NCI-H460 (cell line): ENCODE measurements at regions not wholly inside any gene's neighbourhood (a gene's known extent, or its start where the extent isn't known, plus 50 kb on each side); places are given as distances from the start of the nearest gene placed in this dataset.

Experiments used
- DNase-seq: peaks from one replicate; pipeline ENCODE4 v3.0.0-alpha.2; 2016; ENCODE audit warnings: low read depth; ENCODE audit errors: extremely low read depth

DNA sequence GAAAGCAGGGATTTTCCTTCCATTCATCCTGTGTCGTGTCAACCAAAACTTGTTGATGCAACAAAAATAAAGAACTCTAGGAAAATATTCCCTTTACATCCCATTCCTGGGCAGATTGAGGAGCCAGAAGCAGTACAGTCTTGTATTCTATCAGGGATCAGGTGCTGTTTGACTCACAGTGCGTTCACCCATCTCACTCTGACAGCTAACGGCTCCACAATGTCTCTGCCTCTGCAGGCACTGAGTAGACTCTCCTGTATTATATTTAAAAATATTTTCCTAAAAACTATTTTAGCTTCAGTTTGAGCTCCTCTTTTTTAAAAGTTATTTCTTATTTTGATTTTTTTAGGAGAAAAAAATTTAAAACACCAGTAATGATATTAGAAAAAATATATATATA, 600.6 kb upstream of the SALL3 start:
- DNase-seq = no peak

GRCh38 chr18:78390348-78390951, 589.2 kb upstream of the SALL3 start:
- no peak for DNase-seq

GRCh38 chr18:78390952-78391348, 588.7 kb upstream of the SALL3 start:
- no peak for DNase-seq

GRCh38 chr18:78393086-78393862, 586.3 kb upstream of the SALL3 start:
- DNase-seq = no peak

GRCh38 chr18:78396077-78396476, 583.5 kb upstream of the SALL3 start:
- no peak for DNase-seq

DNA sequence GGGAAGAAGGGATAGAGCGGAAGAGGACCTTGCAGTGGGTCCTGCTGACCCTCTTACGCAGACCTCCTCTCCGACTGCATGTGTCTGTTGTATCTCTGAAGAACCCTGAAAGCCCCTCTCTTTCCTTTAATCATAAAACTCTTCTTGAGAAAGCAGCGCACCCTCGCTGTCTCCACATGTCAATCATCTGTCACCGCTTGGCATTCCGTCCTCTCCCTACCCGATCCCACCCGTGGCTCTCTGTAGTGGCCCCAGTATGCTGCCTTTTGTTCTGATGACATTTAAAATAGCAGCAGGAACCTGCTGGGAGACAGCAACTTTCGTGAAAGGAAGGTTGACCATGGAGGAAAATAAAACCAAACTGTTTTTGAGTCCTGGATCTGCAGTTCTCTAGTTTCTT, 582.9 kb upstream of the SALL3 start:
- DNase-seq = no peak

- no peak for DNase-seq
Measured at GRCh38 chr18:78399992-78400503, 579.6 kb upstream of the SALL3 start.

DNA sequence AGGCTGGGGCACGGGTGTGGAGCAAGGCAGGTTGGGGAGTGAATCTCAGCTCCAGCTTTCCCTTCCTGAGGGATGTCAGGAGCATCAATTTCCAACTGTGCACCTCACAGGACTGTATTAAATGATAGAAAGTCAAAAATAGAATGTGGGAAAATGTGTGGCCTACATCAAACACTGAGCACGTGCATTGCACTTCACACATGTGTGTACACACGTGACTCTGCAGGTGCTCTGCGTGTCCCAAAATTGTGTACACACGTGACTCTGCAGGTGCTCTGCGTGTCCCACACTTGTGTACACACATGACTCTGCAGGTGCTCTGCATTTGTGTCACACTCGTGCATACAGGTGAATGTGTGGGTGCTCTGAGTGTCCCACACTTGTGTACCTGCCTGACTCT, 577.2 kb upstream of the SALL3 start:
- DNase-seq = no peak

- no peak for DNase-seq
Measured at GRCh38 chr18:78402966-78403365, 576.7 kb upstream of the SALL3 start.

DNA sequence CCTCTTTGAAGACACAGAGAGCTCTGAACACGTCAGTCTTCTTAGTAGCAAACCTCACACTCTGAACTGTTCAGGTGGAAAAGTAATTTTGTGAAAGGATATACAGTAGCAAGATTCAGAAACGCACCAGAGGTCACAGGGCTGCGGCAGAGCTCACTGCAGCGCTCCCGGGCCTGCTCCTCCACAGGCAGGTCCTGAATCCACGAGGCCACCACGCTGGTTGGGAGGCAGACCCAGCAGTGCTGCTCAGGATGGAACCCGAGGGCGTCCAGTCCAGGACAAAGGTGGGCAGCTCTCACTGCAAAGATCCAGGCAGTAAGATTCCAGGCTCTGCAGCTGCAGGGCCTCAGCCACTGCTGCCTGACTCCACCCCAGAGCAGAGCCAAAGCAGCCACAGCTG, 576.2 kb upstream of the SALL3 start:
- no peak for DNase-seq

- no peak for DNase-seq
Measured at GRCh38 chr18:78405763-78406162, 573.9 kb upstream of the SALL3 start.

DNA sequence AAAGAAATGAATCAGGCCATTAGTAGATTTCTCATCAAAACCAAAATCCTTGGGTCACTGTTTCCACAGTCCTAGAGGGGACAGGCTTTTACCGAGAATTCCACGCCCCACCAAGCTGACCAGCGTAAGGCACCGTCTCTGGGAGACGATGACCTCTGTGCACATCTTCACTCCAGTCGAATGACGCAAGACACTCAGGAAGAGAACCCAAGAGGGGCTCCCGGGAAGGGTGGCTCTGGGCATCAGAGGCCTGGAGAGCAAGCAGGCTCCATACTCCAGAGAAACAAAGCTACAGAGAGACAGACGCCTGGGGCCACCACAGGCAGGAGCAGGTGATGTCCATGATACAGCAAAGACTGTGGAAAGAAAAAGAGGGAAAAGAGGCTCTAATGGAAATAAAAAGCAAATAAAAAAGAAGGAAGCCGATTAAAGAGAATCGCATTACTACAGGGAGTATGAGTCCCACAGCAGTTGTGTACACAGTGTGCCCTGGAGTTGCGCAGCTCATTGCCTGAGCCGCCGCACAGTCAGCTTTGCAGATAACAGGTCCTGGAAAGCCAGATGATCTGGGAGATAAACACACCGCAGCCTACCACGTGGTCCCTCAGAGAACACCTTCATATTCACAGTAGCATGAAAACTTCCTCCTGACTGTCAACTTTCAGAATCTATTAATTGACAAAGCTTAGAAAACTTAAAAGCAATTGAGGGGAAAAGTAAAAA, 572.7 kb upstream of the SALL3 start:
- no peak for DNase-seq

DNA sequence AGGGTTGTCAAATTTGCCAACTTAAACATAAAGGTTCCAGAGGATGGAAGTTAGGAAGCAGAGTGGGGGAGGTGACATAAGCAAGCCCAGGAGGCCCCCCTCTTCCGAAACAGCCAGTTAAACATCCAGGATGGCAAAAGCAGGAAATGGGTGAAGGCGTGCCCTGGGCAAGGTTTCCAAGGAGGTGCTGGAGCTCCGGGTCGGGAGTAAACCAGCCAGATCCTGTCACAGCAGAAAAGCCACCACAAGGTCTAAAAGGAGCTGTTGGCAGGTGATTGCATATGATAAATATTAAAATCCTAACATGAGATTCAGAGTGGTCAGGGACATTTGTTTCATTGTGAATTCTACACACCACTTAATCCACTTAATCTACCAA, 572.2 kb upstream of the SALL3 start:
- DNase-seq = no peak

DNA sequence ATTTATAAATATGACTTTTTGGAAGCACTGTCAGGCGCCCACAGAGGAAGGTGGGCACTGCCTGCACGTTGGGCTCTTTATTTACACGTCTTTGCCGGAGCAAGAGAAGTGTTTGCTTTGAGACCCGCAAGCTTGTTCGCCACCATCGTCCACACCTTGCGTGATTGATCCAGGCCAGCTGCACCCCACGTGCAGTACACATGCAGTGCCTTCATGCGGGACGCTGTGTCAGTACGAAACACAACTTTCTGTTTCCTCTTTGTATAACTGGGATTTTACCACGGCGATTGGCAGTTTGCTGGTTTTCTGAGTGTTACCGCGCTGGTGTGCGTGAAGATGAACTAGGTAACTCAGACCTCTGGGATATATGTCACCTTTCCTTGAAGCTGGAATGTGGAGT, 571.0 kb upstream of the SALL3 start:
- no peak for DNase-seq

DNA sequence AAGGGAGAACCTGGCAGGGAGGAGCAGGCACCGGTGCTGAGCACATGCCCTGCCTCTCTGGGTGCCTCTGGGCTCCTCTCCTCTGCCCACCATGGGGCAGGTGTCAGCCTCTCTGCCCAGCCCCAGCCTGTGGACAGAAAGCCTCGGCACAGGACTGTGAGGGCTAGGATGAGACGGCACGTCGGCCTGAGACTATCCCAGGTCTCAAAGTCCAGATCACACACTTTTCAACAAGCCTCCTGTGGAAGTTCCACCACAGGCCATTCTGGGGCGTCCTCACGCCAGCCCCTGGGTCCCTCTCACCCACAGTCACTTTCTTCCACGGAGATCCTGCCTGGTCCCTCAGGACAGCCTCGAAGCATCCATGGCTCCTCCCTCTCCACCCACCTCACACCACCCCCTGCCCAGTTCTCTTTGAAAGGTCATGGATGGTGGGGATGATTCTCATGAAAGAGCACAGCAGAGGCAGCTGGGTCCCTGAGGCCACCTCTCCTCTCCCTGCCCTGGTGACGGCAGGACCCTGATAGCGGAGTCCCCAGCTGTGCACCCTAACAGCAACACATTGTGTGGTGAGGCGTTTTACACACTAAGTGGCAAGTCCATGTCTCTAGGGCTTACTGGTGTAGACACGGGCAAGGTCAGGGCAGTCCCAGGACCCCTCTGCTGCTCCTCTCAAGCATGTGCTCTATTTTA, 569.4 kb upstream of the SALL3 start:
- DNase-seq = no peak

DNA sequence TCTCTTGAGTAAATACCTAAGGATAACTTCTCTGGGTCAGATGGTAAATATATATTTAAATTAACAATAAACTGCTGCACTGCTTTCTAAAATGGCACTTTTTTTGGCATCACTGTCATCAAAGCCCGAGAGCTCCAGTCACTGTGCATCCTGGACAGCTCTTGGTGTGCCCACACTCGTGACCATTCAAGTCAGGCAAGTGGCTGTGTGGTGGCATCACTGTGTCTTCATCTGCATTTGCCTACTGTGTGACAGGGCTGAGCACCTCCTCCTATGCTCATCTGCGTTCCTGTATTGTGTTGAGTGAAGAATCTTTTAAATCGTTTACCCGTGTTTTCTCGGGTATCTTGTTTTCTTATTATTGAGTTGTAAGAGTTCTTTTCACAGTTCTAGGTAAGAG, 568.1 kb upstream of the SALL3 start:
- no peak for DNase-seq

DNA sequence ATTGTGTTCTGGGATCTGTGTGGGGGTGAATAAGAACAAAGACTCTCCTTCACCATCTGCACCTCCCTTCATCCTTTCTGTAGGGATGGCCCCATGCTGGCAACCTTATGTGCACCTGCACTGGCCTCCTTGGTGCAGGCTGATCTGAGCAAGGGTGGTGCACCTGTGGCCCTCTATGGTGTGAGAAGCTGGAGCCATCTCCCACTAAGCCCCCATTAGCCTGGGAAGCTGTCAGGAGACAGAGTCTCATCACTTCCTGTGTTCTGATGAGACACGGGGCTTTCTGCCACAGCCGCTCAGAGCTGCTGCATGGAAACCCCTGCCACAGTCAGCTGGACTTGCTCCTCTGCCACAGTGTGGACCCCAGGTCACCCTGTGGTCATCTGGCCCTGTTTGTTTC, 565.3 kb upstream of the SALL3 start:
- no peak for DNase-seq

- no peak for DNase-seq
Measured at GRCh38 chr18:78416853-78417252, 562.8 kb upstream of the SALL3 start.

GRCh38 chr18:78418379-78418778, 561.2 kb upstream of the SALL3 start:
- no peak for DNase-seq

- no peak for DNase-seq
Measured at GRCh38 chr18:78419171-78419570, 560.4 kb upstream of the SALL3 start.

- DNase-seq = no peak
Measured at GRCh38 chr18:78420116-78420515, 559.5 kb upstream of the SALL3 start.
